OCI-LY7 (cell line): ENCODE measurements at regions not wholly inside any gene's neighbourhood (a gene's known extent, or its start where the extent isn't known, plus 50 kb on each side); places are given as distances from the start of the nearest gene placed in this dataset.

Experiments used
- EZH2phosphoT487 ChIP-seq: fragments of 200-600 bp; sonication (generic); IDR thresholded peaks from 2 replicates; pipeline ENCODE4 v1.6.1; 2018; ENCODE audit warnings: low read depth, borderline replicate concordance, mild to moderate bottlenecking, mixed run types, antibody characterized with exemption, low read length, moderate library complexity, mixed read lengths
- TF ChIP-seq, protein P1 (sequence below): fragments of 200-600 bp; sonication (generic); conservative IDR thresholded peaks from 2 replicates; pipeline ENCODE4 v1.5.1; 2014; ENCODE audit warnings: mild to moderate bottlenecking, antibody characterized with exemption, low read length, moderate library complexity, mixed read lengths

DNA sequence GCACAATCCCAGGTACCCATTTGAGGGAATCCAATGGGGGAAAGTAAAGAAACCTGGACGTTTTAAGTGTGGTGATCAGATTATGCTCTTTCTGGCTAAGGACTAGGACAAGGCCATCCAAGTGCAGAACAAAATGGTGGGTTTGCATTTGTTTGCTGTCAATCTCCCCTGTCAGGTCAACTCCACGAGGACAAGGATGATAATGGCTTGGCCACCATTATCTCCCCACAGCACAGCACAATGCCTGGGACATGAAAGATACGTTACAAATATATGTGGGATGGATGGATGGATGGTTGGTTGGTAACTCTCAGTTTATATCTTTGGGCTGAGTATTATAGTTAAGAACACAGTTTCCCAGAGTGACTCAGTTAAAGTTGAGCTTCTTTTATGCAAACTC lies 526.9 kb downstream of the NPIPA7 start:
- TF ChIP-seq, protein P1, sequence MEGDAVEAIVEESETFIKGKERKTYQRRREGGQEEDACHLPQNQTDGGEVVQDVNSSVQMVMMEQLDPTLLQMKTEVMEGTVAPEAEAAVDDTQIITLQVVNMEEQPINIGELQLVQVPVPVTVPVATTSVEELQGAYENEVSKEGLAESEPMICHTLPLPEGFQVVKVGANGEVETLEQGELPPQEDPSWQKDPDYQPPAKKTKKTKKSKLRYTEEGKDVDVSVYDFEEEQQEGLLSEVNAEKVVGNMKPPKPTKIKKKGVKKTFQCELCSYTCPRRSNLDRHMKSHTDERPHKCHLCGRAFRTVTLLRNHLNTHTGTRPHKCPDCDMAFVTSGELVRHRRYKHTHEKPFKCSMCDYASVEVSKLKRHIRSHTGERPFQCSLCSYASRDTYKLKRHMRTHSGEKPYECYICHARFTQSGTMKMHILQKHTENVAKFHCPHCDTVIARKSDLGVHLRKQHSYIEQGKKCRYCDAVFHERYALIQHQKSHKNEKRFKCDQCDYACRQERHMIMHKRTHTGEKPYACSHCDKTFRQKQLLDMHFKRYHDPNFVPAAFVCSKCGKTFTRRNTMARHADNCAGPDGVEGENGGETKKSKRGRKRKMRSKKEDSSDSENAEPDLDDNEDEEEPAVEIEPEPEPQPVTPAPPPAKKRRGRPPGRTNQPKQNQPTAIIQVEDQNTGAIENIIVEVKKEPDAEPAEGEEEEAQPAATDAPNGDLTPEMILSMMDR: no peak
- no peak for TF ChIP-seq EZH2phosphoT487
